SJCRH30 (cell line): ENCODE measurements at regions not wholly inside any gene's neighbourhood (a gene's known extent, or its start where the extent isn't known, plus 50 kb on each side); places are given as distances from the start of the nearest gene placed in this dataset.

Source experiments
- DNase-seq, 2 experiments: peaks; one replicate each; pipeline ENCODE4 v3.0.0-alpha.2; 2015 to 2020
- H3K27ac ChIP-seq: fragments of 250-450 bp; sonication (Bioruptor Pico); 2 replicates; pipeline ENCODE4 v1.5.1; 2020; ENCODE audit warnings: mild to moderate bottlenecking, moderate library complexity
- H3K27me3 ChIP-seq: fragments of 250-450 bp; sonication (Bioruptor Pico); 2 replicates; pipeline ENCODE4 v1.5.1; 2020; ENCODE audit warnings: mild to moderate bottlenecking, moderate library complexity
- H3K36me3 ChIP-seq: fragments of 250-450 bp; sonication (Bioruptor Pico); 2 replicates; pipeline ENCODE4 v1.5.1; 2020; ENCODE audit warnings: mild to moderate bottlenecking, moderate library complexity
- H3K4me1 ChIP-seq: fragments of 250-450 bp; sonication (Bioruptor Pico); 2 replicates; pipeline ENCODE4 v1.5.1; 2020; ENCODE audit warnings: mild to moderate bottlenecking, moderate library complexity
- H3K4me3 ChIP-seq: fragments of 250-450 bp; sonication (Bioruptor Pico); 2 replicates; pipeline ENCODE4 v1.5.1; 2020; ENCODE audit warnings: mild to moderate bottlenecking, moderate library complexity
- H3K9me3 ChIP-seq: fragments of 250-450 bp; sonication (Bioruptor Pico); replicated peaks from 2 replicates; pipeline ENCODE4 v1.5.1; 2020; ENCODE audit warnings: mild to moderate bottlenecking, moderate library complexity

DNA sequence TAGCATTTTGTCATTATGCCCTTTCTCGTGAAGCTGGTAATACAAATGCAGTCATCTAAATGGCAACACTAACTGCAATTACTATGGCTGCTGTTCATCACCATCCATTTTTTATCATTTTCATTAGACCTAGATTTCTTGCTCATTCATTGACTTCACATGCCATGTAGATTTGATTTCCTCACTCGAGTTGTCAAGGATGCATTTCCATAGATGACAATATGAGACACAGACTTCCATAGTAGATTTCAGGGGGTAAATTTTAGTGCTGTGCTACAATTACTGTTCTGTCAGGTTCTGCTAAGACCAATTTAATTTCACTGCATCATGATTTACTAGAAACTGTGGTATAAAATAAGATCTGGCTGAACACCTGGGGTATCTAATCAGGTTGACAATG is 589.2 kb downstream of the SEMA5A start:
- DNase-seq = no peak
- Histone ChIP-seq H3K27ac (no peak overlapping the region), H3K27me3 (no peaks in the 10 kb centered on the region), H3K9me3 (no peaks in the 10 kb centered on the region), H3K36me3 (no peaks in the 10 kb centered on the region), H3K4me3 (no peak overlapping the region), H3K4me1 (no peaks in the 10 kb centered on the region)

GRCh38 chr5:8958602-8959001 is 587.3 kb downstream of the SEMA5A start:
- no peak for DNase-seq
- H3K36me3 ChIP-seq = no peaks in the 10 kb centered on the region
- H3K27ac ChIP-seq = no peak overlapping the region
- H3K4me1 ChIP-seq = no peaks in the 10 kb centered on the region
- H3K27me3 ChIP-seq = no peaks in the 10 kb centered on the region
- H3K9me3 ChIP-seq = no peaks in the 10 kb centered on the region
- no peak overlapping the region for H3K4me3 ChIP-seq

- Histone ChIP-seq H3K4me1 (no peaks in the 10 kb centered on the region), H3K27ac (no peak overlapping the region), H3K27me3 (no peaks in the 10 kb centered on the region), H3K9me3 (no peaks in the 10 kb centered on the region), H3K4me3 (no peak overlapping the region), H3K36me3 (no peaks in the 10 kb centered on the region)
- no peak for DNase-seq
Observed at GRCh38 chr5:8961219-8961618, 584.7 kb downstream of the SEMA5A start.

- Histone ChIP-seq H3K4me3 (no peak overlapping the region), H3K27me3 (no peaks in the 10 kb centered on the region), H3K36me3 (no peaks in the 10 kb centered on the region), H3K9me3 (no peaks in the 10 kb centered on the region), H3K4me1 (no peaks in the 10 kb centered on the region), H3K27ac (no peak overlapping the region)
- DNase-seq = no peak
Observed at GRCh38 chr5:8961956-8962355, 583.9 kb downstream of the SEMA5A start.

DNA sequence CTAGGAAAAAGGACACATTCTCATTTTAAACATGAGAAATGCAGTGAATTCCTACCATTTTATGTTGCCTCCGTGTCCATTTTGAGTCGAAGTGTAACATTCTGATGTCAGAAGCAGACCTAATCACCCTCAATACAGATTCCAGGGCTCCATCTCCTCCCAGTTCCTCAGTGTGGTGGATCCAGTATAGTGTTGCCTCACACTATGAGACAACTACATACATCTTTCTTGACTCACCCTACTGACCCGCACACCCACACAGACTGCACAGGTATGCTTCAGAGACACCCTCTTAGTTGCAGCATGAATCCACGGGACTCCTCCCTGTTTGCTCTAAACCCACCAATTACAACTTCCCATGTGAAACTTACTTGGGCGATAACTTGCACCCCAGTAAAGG is 564.9 kb downstream of the SEMA5A start:
- Histone ChIP-seq H3K27me3 (no peaks in the 10 kb centered on the region), H3K36me3 (no peaks in the 10 kb centered on the region), H3K4me1 (no peaks in the 10 kb centered on the region), H3K4me3 (no peak overlapping the region), H3K9me3 (no peaks in the 10 kb centered on the region), H3K27ac (no peak overlapping the region)
- no peak for DNase-seq

DNA sequence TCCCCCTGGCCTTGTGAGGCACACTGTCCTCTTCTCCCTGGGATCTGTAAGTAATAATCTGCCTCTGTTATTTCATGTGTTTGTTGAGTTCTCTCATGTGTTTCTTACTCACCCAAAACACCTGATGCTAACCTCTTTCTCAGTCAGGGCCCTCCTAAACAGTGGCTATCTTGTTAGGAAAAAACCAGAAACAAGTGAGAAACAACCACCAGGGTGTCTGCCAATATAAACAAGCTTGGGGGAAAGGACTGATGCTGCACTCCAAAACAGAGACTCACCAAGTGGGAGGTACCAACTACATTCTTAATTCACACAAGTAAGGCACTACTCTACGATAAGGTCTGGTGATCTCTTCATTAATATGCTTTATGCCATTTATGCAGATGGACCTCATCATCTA is 564.4 kb downstream of the SEMA5A start:
- Histone ChIP-seq H3K4me1 (no peaks in the 10 kb centered on the region), H3K36me3 (no peaks in the 10 kb centered on the region), H3K9me3 (no peaks in the 10 kb centered on the region), H3K27ac (no peak overlapping the region), H3K4me3 (no peak overlapping the region), H3K27me3 (no peaks in the 10 kb centered on the region)
- no peak for DNase-seq

DNA sequence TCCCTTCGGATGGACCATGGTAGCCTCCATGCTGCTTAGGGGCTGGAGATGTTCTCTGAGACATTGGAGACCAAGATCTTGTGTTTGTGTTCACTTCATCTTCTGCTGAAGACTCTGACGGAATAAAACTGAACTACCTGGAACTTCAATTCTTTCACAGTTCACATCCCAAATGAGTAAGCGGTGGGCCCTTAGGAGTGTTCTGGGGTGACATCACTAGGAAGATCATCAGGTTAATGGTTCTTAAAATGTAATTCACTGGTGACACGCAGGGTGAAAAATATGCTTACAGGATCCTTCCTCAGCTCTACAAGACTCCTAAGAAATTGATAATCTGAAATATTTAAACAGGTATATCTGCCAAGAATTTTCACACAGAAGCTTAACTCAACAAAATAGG is 561.5 kb downstream of the SEMA5A start:
- Histone ChIP-seq H3K4me1 (no peaks in the 10 kb centered on the region), H3K36me3 (no peaks in the 10 kb centered on the region), H3K4me3 (no peak overlapping the region), H3K27ac (no peak overlapping the region), H3K27me3 (no peaks in the 10 kb centered on the region), H3K9me3 (no peaks in the 10 kb centered on the region)
- DNase-seq = no peak
